ENCODE measurements at regions not wholly inside any gene's neighbourhood (a gene's known extent, or its start where the extent isn't known, plus 50 kb on each side); places are given as distances from the start of the nearest gene placed in this dataset.

- H2AFZ ChIP-seq (ENCODE audit: low read depth): no peak overlapping the region
These were observed 316.8 kb upstream of the KLF12 start for GRCh38 chr13:74450964-74451363.

GRCh38 chr13:74450525-74450845 lies 316.3 kb upstream of the KLF12 start:
- Histone ChIP-seq H3K4me1 (ENCODE audit: low read depth, poor library complexity, severe bottlenecking) (no peaks in the 10 kb centered on the region), H3K79me2 (ENCODE audit: insufficient read depth, low read depth) (no peaks in the 10 kb centered on the region), H3K9ac (no peak overlapping the region), H3K36me3 (ENCODE audit: insufficient read depth) (no peaks in the 10 kb centered on the region), H3K27ac (no peak overlapping the region), H3K4me2 (no peak overlapping the region), H4K20me1 (ENCODE audit: insufficient read depth) (no peaks in the 10 kb centered on the region), H2AFZ (ENCODE audit: low read depth) (no peak overlapping the region), H3K4me3 (IDR thresholded peaks at IDR 0.05; ENCODE audit: insufficient read depth, low read depth, low read length) (no peak overlapping the region), H3K27me3 (ENCODE audit: insufficient read depth, low read depth) (no peaks in the 10 kb centered on the region)
- no peak for TF ChIP-seq CTCF (conservative IDR thresholded peaks at IDR 0.05; ENCODE audit: low read depth, low read length)

More at GRCh38 chr13:74450964-74451363, 316.8 kb upstream of the KLF12 start:
- Histone ChIP-seq H3K4me1 (ENCODE audit: low read depth, poor library complexity, severe bottlenecking) (no peaks in the 10 kb centered on the region), H3K4me2 (no peak overlapping the region), H3K27ac (no peak overlapping the region), H3K36me3 (ENCODE audit: insufficient read depth) (no peaks in the 10 kb centered on the region), H3K4me3 (IDR thresholded peaks at IDR 0.05; ENCODE audit: insufficient read depth, low read depth, low read length) (no peak overlapping the region), H4K20me1 (ENCODE audit: insufficient read depth) (no peaks in the 10 kb centered on the region), H3K9ac (no peak overlapping the region), H3K27me3 (ENCODE audit: insufficient read depth, low read depth) (no peaks in the 10 kb centered on the region), H3K79me2 (ENCODE audit: insufficient read depth, low read depth) (no peaks in the 10 kb centered on the region)
- no peak for TF ChIP-seq CTCF (conservative IDR thresholded peaks at IDR 0.05; ENCODE audit: low read depth, low read length)

- Histone ChIP-seq H4K20me1 (ENCODE audit: insufficient read depth) (no peaks in the 10 kb centered on the region), H3K27me3 (ENCODE audit: insufficient read depth, low read depth) (no peaks in the 10 kb centered on the region), H3K4me1 (ENCODE audit: low read depth, poor library complexity, severe bottlenecking) (no peaks in the 10 kb centered on the region), H3K79me2 (ENCODE audit: insufficient read depth, low read depth) (no peaks in the 10 kb centered on the region), H3K4me2 (no peak overlapping the region), H3K36me3 (ENCODE audit: insufficient read depth) (no peaks in the 10 kb centered on the region), H3K27ac (no peak overlapping the region), H3K9ac (no peak overlapping the region), H2AFZ (ENCODE audit: low read depth) (no peak overlapping the region), H3K4me3 (IDR thresholded peaks at IDR 0.05; ENCODE audit: insufficient read depth, low read depth, low read length) (no peak overlapping the region)
- no peak for TF ChIP-seq CTCF (conservative IDR thresholded peaks at IDR 0.05; ENCODE audit: low read depth, low read length)
These were observed 315.8 kb upstream of the KLF12 start for GRCh38 chr13:74449811-74450524.

GRCh38 chr13:74444864-74445479 lies 310.8 kb upstream of the KLF12 start:
- Histone ChIP-seq H3K4me2 (no peak overlapping the region), H3K36me3 (ENCODE audit: insufficient read depth) (no peaks in the 10 kb centered on the region), H3K79me2 (ENCODE audit: insufficient read depth, low read depth) (no peaks in the 10 kb centered on the region), H3K4me1 (ENCODE audit: low read depth, poor library complexity, severe bottlenecking) (no peaks in the 10 kb centered on the region), H2AFZ (ENCODE audit: low read depth) (no peak overlapping the region), H4K20me1 (ENCODE audit: insufficient read depth) (no peaks in the 10 kb centered on the region), H3K27me3 (ENCODE audit: insufficient read depth, low read depth) (no peaks in the 10 kb centered on the region), H3K9ac (no peak overlapping the region), H3K27ac (no peak overlapping the region), H3K4me3 (IDR thresholded peaks at IDR 0.05; ENCODE audit: insufficient read depth, low read depth, low read length) (no peak overlapping the region)
- no peak for TF ChIP-seq CTCF (conservative IDR thresholded peaks at IDR 0.05; ENCODE audit: low read depth, low read length)

All from KMS-11 (cell line).